H9 (cell line): ENCODE measurements at regions not wholly inside any gene's neighbourhood (a gene's known extent, or its start where the extent isn't known, plus 50 kb on each side); places are given as distances from the start of the nearest gene placed in this dataset.

ENCODE experiments used
- DNase-seq: peaks from one replicate; pipeline ENCODE4 v3.0.0-alpha.2; 2017
- H2AFZ ChIP-seq: one replicate; pipeline ENCODE4 v1.6.1; 2013; ENCODE audit warnings: mild to moderate bottlenecking, low read length, control low read depth, moderate library complexity
- H2AK5ac ChIP-seq: 2 replicates; pipeline ENCODE4 v1.6.1; 2013; ENCODE audit warnings: low read length, control low read depth, mixed read lengths; ENCODE audit not compliant: insufficient read length
- H2BK120ac ChIP-seq: one replicate; pipeline ENCODE4 v1.6.1; 2013; ENCODE audit warnings: low read depth, mild to moderate bottlenecking, low read length, control low read depth, inconsistent platforms; ENCODE audit not compliant: poor library complexity, severe bottlenecking
- H2BK12ac ChIP-seq: 2 replicates; pipeline ENCODE4 v1.6.1; 2013; ENCODE audit warnings: low read length, control low read depth, mixed read lengths, low read depth; ENCODE audit not compliant: insufficient read length
- H2BK15ac ChIP-seq: 2 replicates; pipeline ENCODE4 v1.6.1; 2013; ENCODE audit warnings: low read depth, low read length, control low read depth
- H2BK20ac ChIP-seq: one replicate; pipeline ENCODE4 v1.6.1; 2013; ENCODE audit warnings: low read depth, mild to moderate bottlenecking, low read length, control low read depth, inconsistent platforms; ENCODE audit not compliant: poor library complexity, severe bottlenecking
- H2BK5ac ChIP-seq: 2 replicates; pipeline ENCODE4 v1.6.1; 2013; ENCODE audit warnings: low read length, control low read depth, mixed read lengths; ENCODE audit not compliant: insufficient read length
- H3K14ac ChIP-seq: 2 replicates; pipeline ENCODE4 v1.6.1; 2013; ENCODE audit warnings: low read length, control low read depth; ENCODE audit not compliant: insufficient read depth
- H3K18ac ChIP-seq: 2 replicates; pipeline ENCODE4 v1.6.1; 2013; ENCODE audit warnings: low read depth, mild to moderate bottlenecking, mixed read lengths, low read length, control low read depth; ENCODE audit not compliant: insufficient read length
- H3K23ac ChIP-seq: 2 replicates; pipeline ENCODE4 v1.6.1; 2013; ENCODE audit warnings: low read length, control low read depth, mixed read lengths, low read depth; ENCODE audit not compliant: insufficient read length
- H3K23me2 ChIP-seq: 2 replicates; pipeline ENCODE4 v1.6.1; 2013; ENCODE audit warnings: low read depth, mild to moderate bottlenecking, mixed read lengths, low read length, control low read depth; ENCODE audit not compliant: insufficient read length, poor library complexity, severe bottlenecking
- H3K27ac ChIP-seq: 2 replicates; pipeline ENCODE4 v1.5.1; 2013; ENCODE audit warnings: low read length, control low read depth, mixed read lengths, low read depth; ENCODE audit not compliant: insufficient read length
- H3K27me3 ChIP-seq: 2 replicates; pipeline ENCODE4 v1.6.1; 2013; ENCODE audit warnings: low read length, control low read depth, inconsistent platforms; ENCODE audit not compliant: insufficient read depth
- H3K4ac ChIP-seq: 2 replicates; pipeline ENCODE4 v1.6.1; 2013; ENCODE audit warnings: low read depth, mild to moderate bottlenecking, control low read depth, inconsistent platforms, low read length, moderate library complexity
- H3K4me1 ChIP-seq: 2 replicates; pipeline ENCODE4 v1.6.1; 2013; ENCODE audit warnings: low read length, control low read depth, inconsistent platforms; ENCODE audit not compliant: insufficient read depth
- H3K4me2 ChIP-seq: 2 replicates; pipeline ENCODE4 v1.6.1; 2013; ENCODE audit warnings: low read length, control low read depth, mixed read lengths; ENCODE audit not compliant: insufficient read length, insufficient read depth
- H3K56ac ChIP-seq: 2 replicates; pipeline ENCODE4 v1.6.1; 2013; ENCODE audit warnings: low read depth, mild to moderate bottlenecking, mixed read lengths, low read length, control low read depth; ENCODE audit not compliant: insufficient read length
- H3K79me1 ChIP-seq: 2 replicates; pipeline ENCODE4 v1.6.1; 2013; ENCODE audit warnings: low read depth, mild to moderate bottlenecking, moderate library complexity, low read length, control low read depth, inconsistent platforms; ENCODE audit not compliant: insufficient read depth, poor library complexity, severe bottlenecking
- H3K79me2 ChIP-seq: 2 replicates; pipeline ENCODE4 v1.6.1; 2013; ENCODE audit warnings: low read length, control low read depth, inconsistent platforms; ENCODE audit not compliant: insufficient read depth
- H3K9ac ChIP-seq: 2 replicates; pipeline ENCODE4 v1.6.1; 2013; ENCODE audit warnings: low read length, control low read depth, mixed read lengths; ENCODE audit not compliant: insufficient read length; ENCODE audit errors: extremely low read depth
- H3K9me3 ChIP-seq: one replicate; pipeline ENCODE4 v1.6.1; 2013; ENCODE audit warnings: low read depth, low read length, inconsistent platforms; ENCODE audit not compliant: control insufficient read depth
- H3T11ph ChIP-seq: one replicate; pipeline ENCODE4 v1.6.1; 2013; ENCODE audit warnings: mild to moderate bottlenecking, low read length, control low read depth, inconsistent platforms
- H4K20me1 ChIP-seq: one replicate; pipeline ENCODE4 v1.6.1; 2013; ENCODE audit not compliant: control insufficient read depth, insufficient read length, insufficient read depth
- H4K5ac ChIP-seq: 2 replicates; pipeline ENCODE4 v1.6.1; 2013; ENCODE audit warnings: low read depth, mild to moderate bottlenecking, mixed read lengths, low read length, control low read depth; ENCODE audit not compliant: insufficient read length
- H4K8ac ChIP-seq: replicated peaks from 2 replicates; pipeline ENCODE4 v1.6.1; 2013; ENCODE audit warnings: low read length, control low read depth, mixed read lengths, low read depth; ENCODE audit not compliant: insufficient read length
- H4K91ac ChIP-seq: 2 replicates; pipeline ENCODE4 v1.6.1; 2013; ENCODE audit warnings: low read depth, mild to moderate bottlenecking, moderate library complexity, mixed read lengths, low read length, control low read depth; ENCODE audit not compliant: insufficient read length
- H3K27ac Mint-ChIP-seq, 3 experiments: 2 replicates in 2 of 3; 3 replicates in 1 of 3; pipeline ENCODE4 v1.8.0; 2020 to 2021; ENCODE audit warnings: mixed read lengths in 3 of 3, mild to moderate bottlenecking in 1 of 3, moderate library complexity in 1 of 3
- H3K27me3 Mint-ChIP-seq: 2 replicates; pipeline ENCODE4 v1.8.0; 2021; ENCODE audit warnings: low read depth, mild to moderate bottlenecking, moderate library complexity, mixed read lengths
- H3K36me3 Mint-ChIP-seq, 3 experiments: 2 replicates in 2 of 3; 3 replicates in 1 of 3; pipeline ENCODE4 v1.8.0; 2020 to 2021; ENCODE audit warnings: low read depth in 3 of 3, mixed read lengths in 3 of 3; ENCODE audit not compliant: insufficient read depth in 1 of 3
- H3K4me1 Mint-ChIP-seq, 2 experiments: 2 replicates each; pipeline ENCODE4 v1.8.0; 2020; ENCODE audit warnings: mixed read lengths in 2 of 2
- H3K4me3 Mint-ChIP-seq, 2 experiments: 2 replicates in 1 of 2; 3 replicates in 1 of 2; pipeline ENCODE4 v1.8.0; 2020 to 2021; ENCODE audit warnings: mild to moderate bottlenecking in 2 of 2, mixed read lengths in 2 of 2, moderate library complexity in 1 of 2
- H3K9me3 Mint-ChIP-seq, 2 experiments: 2 replicates in 1 of 2; 3 replicates in 1 of 2; pipeline ENCODE4 v1.8.0; 2020; ENCODE audit warnings: mild to moderate bottlenecking in 2 of 2, mixed read lengths in 2 of 2, moderate library complexity in 1 of 2
- WGBS: extraction: QIAGEN DNeasy Blood & Tissue Kit; methylation state at CpG from one replicate; pipeline ENCODE4 v1.1.7; 2013; ENCODE audit warnings: missing lambda C conversion rate, low lambda C conversion rate, mixed read lengths; ENCODE audit not compliant: insufficient read length; ENCODE audit errors: extremely low coverage; 5-methylcytosine and 5-hydroxymethylcytosine counted together
- TF ChIP-seq, protein P1 (sequence below): fragments of 200-600 bp; sonication (generic); conservative IDR thresholded peaks from 3 replicates; pipeline ENCODE4 v1.8.0; 2021; ENCODE audit warnings: antibody characterized with exemption, mild to moderate bottlenecking

DNA sequence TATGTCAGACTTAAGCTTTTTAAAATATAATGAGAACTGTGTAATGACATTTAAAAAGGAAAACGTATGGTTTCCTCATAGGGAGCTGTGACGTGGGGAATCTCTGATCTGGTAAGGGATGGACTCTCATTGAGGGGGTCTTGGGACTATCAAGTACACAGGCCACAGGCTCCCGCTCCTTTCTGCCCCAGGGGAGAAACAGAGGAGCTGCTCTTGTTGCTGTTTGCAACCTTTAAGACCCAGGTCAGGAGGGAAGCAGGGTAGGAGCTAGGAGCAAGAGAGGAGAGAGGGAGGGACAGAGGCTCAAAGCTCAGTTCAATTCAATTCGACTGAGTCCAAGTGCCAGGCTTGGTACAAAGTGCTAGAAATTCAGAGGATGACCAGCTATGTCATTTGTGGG, 185.1 kb upstream of the CSF3R start:
- Mint-ChIP-seq H3K36me3 (no peaks in the 10 kb centered on the region), H3K4me3 (no peak overlapping the region), H3K27ac (no peak overlapping the region), H3K27me3 (peaks cover 10% of the 10 kb centered on the region), H3K4me1 (peaks cover 0 to 15% of the 10 kb centered on the region in 2 experiments; a peak in 1 of 4 replicates), H3K9me3 (no peaks in the 10 kb centered on the region)
- H3T11ph ChIP-seq, result no peak overlapping the region
- H3K79me1 ChIP-seq, result no peaks in the 10 kb centered on the region
- no peak overlapping the region for H4K91ac ChIP-seq
- no peaks in the 10 kb centered on the region for H3K23me2 ChIP-seq
- H3K27ac ChIP-seq, result no peak overlapping the region
- no peak overlapping the region for H3K18ac ChIP-seq
- no peak overlapping the region for H3K9ac ChIP-seq
- H3K4me2 ChIP-seq, result no peak overlapping the region
- no peak overlapping the region for H2BK20ac ChIP-seq
- no peaks in the 10 kb centered on the region for H4K20me1 ChIP-seq
- TF ChIP-seq, protein P1, sequence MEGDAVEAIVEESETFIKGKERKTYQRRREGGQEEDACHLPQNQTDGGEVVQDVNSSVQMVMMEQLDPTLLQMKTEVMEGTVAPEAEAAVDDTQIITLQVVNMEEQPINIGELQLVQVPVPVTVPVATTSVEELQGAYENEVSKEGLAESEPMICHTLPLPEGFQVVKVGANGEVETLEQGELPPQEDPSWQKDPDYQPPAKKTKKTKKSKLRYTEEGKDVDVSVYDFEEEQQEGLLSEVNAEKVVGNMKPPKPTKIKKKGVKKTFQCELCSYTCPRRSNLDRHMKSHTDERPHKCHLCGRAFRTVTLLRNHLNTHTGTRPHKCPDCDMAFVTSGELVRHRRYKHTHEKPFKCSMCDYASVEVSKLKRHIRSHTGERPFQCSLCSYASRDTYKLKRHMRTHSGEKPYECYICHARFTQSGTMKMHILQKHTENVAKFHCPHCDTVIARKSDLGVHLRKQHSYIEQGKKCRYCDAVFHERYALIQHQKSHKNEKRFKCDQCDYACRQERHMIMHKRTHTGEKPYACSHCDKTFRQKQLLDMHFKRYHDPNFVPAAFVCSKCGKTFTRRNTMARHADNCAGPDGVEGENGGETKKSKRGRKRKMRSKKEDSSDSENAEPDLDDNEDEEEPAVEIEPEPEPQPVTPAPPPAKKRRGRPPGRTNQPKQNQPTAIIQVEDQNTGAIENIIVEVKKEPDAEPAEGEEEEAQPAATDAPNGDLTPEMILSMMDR, result no peak
- H3K14ac ChIP-seq, result no peak overlapping the region
- no peak for DNase-seq
- no peaks in the 10 kb centered on the region for H3K79me2 ChIP-seq
- no peaks in the 10 kb centered on the region; the same call in 1 of the 2 replicates for H3K4me1 ChIP-seq
- H2BK12ac ChIP-seq, result no peak overlapping the region
- H2AFZ ChIP-seq, result no peak overlapping the region
- H2BK5ac ChIP-seq, result no peak overlapping the region
- H3K4ac ChIP-seq, result no peak overlapping the region
- no peak overlapping the region for H2BK15ac ChIP-seq
- no peak overlapping the region for H3K56ac ChIP-seq
- H2BK120ac ChIP-seq, result no peak overlapping the region
- no peaks in the 10 kb centered on the region for H3K27me3 ChIP-seq
- WGBS, result no CpG with 5 or more reads among the region's 4 CpGs
- H2AK5ac ChIP-seq, result no peak overlapping the region
- no peak overlapping the region for H3K23ac ChIP-seq
- H4K5ac ChIP-seq, result no peak overlapping the region
- H4K8ac ChIP-seq, result no peak overlapping the region
- H3K9me3 ChIP-seq, result no peaks in the 10 kb centered on the region
